CD4-positive, alpha-beta T cell treated with Interleukin-4 for 1 hour (primary cell): ENCODE measurements at regions not wholly inside any gene's neighbourhood (a gene's known extent, or its start where the extent isn't known, plus 50 kb on each side); places are given as distances from the start of the nearest gene placed in this dataset.
"Not testable (repeated sequence)": the region's sequence is repeated elsewhere in the genome, so short reads cannot be mapped to it uniquely, and the experiment has no call there.

Source experiments
- DNase-seq, 2 donors: peaks; one replicate each; pipeline ENCODE4 v3.0.0-alpha.2; 2020 to 2022

DNA sequence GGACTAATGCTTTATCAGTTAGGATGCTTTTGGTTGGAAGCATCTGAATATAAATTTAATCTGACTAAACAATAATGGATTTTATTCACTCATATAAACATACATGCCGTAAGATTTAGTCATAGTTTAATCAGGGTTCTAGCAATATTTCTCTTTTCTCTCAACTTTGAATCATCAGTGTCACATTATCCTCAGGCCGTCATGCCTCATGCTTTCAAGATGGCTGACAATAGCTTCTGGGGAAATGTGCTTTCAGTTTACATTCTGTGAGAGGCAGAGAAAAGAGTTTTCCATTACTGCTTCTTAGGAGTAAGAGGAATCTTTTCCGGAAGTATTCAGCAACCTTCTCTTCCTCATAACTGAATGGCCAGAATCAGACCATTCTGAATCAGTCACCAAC, 162.2 kb downstream of the GJA1 start:
- no peak for DNase-seq

DNA sequence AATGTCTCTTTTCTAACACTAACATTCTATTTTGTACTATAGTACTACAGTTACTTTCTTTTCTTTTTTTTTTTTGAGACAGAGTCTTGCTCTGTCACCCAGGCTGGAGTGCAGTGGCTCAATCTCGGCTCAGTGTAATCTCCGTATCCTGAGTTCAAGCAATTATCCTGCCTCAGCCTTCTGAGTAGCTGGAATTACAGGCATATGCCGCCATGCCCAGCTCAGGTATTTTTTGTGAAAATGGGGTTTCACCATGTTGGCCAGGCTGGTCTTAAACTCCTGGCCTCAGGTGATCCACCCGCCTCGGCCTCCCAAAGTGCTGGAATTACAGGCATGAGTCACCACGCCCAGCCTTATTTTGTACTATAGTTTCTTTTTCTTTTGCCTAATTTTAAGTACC, 163.9 kb downstream of the GJA1 start:
- not testable (repeated sequence) for DNase-seq

DNA sequence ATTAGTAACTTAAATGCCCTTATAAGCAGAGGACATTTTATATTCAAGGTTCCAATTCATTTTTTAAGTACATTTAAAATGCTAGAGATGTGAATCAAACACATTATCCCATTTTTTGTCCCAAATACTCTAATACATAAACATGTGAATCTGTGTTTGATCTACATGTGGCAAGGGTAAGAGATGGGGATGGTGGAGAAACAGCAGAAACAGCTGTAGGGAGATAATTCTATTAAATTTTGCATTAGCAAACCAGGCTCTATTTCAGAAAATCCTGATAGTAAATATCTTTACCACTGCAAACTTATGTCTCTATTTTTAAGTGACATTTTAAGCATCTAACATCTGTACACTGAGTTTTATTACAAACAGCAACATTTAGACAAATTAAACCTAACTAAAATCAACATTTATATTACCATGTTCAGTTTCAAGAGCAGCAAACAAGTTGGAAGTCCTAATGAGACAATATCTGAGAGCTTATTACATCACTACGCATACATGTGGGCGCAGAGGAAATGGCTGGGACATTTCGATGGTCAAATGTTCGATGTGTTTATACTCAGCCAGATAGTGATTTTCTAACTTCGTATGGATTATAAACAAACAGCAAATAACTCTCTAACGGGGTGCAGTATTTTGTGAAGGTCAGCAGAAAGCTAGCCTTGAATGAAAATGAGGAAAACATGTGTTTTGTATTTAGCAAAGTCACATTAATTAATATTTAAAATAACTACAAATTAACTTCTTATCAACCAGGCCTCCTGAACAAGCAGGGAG, 165.1 kb downstream of the GJA1 start:
- DNase-seq = no peak

DNA sequence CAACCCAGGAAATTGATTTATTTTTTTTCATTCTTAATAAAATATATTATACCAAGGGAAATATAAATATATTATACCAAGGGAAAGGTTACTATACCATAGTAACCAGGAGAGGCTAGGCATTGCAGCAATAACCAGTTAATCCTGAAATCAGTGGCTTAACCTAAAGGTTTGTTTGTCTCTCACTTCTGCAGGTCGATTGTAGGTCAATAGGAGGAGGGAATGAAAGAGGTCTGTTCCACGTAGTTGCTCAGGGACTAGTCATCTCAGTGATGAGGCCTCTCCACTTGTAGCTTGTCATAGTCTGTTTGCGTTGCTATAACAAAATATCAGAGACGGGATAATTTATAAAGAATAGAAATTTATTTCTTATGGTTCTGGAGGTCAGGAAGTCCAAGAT, 168.0 kb downstream of the GJA1 start:
- DNase-seq = no peak

DNA sequence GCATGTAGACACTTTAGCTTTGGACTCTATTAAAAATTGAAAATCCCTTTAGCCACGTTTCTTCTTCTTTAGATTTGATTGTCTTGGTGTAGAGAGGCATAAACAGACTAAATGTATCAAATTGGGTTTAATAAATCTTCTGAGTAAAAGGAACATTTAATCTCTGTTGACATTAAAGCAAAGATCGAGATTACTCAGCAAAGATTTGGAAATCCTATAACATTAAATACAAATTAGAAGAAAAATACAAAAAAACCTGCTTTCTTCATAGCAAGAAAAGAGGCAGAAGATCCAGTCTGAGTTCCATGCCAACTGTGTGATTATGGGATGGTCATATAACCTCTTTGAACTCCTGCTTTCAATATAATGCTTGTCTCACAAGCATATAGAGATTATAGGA, 172.3 kb downstream of the GJA1 start:
- DNase-seq = no peak

DNA sequence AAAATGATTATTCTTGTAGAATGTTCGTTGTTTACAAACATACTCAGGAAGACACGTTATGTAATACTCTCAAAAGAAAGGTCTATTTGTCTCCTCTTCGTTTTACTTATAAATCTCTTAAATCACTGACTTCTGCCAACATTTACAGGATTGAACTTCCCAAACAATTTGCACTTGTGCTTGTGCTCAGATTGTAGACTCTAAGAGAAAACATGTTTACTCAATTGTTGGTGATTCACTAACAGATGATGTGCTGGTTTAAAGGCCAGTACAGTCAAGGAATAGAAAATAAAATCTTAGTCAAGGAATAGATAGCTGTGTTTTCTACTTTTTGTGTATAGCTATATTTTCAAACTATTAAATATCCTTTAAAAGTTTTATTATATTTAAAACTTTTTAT, 172.8 kb downstream of the GJA1 start:
- DNase-seq = no peak

DNA sequence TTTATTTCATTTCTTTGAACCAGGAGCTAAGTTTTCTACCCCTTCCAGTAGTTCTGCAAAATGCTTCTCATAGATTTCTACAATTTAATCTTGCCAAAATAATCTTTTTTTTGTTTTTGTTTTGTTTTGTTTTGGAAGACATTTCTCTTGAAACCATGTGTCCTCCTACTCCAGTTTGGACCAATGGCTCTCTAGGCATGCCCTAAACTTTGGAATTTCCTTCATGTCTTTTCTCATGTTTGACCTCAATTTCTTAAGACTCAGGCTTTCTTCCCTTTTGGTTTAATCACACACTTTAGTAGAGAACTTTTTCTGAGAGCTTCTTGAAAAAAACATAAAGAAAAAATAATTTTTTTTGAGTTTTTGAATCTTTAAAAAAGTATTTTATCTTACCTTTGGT, 173.8 kb downstream of the GJA1 start:
- DNase-seq = no peak

DNA sequence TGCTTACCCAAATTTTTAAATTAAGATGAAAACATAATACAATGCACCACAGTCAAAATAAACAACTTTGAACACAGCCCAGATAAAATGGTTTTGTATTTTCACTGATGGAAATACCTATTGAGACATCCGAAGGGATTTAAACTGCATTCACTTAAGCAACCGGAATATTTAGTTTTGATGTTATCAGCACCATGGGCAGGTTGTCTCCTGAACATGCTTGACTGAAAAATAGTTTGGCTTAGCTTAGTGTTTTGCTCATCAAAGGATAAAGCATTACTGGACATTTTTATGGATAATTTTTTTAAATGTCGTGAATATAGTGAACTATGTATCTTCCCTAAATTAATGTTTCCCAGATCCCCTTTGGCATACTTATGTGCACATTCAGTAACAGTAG, 177.5 kb downstream of the GJA1 start:
- no peak for DNase-seq

DNA sequence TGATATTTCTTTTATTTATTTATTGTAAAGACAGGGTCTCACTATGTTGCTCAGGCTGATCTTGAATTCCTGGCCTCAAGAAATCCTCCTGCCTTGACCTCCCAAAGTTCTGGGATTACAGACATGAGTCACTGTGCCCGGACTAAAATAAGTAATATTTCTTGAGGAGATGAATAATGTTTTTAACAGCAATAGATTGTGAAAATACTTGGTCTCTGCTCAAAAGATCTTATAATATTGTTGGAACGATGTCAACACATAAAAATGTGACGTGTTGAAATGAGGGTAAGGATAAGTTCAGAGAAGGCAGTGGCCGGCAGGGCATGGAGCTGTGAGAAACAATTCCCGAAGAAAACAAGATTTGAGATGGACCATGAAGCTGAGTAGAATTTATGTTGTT, 178.7 kb downstream of the GJA1 start:
- no peak for DNase-seq

DNA sequence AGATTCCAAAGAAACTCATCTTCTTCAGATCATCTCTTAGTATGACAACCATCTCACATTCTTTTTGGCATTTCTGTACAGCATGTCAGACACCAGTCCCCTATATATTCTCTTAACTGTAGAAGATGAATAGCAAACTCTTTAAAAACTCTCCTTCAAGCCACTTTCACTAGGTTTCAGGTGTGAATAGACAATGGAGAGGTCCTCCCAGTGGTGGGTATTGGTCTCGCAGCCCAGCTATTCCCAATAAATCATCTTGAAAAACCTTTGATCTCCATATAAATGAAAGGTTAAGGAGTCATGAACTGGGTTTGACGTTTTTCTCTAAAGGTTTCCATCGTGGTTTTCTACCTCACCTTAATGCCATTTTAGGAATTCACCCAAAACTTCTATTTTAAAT, 180.0 kb downstream of the GJA1 start:
- DNase-seq = no peak

DNA sequence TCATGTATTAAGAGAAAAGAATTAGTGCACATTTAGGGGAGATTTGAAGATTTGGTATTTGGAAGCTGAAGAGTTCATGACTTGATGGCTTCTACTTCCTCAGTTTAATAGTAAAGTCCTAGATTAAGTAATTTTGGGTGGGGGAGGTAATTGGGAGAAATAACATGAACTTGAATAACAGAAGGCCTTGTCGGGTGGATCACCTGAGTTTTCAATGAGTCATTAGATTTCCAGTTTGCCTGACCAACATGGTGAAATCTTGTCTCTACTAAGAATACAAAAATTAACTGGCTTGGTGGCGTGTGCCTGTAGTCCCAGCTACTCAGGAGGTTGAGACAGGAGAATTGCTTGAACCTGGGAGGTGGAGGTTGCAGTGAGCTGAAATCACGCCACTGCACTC, 181.0 kb downstream of the GJA1 start:
- no peak for DNase-seq

DNA sequence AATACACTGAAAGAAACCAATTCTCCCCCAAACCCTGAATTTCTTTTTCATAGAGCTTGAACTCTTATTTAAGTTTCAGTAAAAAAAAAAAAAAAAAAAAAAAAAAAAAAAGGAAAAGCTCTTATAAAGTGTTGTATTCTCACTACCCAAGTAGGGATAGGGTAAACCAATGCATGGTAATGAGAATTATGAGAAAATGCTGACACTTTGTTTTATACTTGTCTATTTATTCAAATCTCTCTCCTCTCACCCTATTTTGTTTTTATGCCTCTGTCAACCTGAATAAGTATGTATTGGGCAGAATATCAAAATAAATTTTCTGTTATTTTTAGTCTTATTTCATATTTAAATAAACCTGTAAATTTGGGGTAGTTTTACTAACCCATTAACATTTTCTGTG, 181.9 kb downstream of the GJA1 start:
- DNase-seq = no peak

DNA sequence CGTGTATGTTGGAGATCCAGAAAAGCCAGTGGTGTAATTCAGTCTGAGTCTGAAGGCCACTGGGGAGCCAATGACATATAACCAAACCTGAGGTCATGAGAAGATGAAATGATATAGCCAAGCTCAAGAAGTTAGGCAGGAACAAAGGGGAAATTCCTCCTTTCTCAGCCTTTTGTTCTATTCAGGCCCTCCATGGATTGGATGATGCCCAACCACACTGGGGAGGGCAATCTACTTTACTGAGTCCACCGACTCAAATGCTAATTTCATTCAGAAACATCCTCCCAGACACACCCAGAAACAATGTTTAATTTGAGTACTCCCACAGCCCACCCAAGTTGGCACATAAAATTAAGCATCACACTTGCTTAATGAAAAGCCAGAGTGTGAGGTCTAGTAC, 183.6 kb downstream of the GJA1 start:
- DNase-seq = no peak

DNA sequence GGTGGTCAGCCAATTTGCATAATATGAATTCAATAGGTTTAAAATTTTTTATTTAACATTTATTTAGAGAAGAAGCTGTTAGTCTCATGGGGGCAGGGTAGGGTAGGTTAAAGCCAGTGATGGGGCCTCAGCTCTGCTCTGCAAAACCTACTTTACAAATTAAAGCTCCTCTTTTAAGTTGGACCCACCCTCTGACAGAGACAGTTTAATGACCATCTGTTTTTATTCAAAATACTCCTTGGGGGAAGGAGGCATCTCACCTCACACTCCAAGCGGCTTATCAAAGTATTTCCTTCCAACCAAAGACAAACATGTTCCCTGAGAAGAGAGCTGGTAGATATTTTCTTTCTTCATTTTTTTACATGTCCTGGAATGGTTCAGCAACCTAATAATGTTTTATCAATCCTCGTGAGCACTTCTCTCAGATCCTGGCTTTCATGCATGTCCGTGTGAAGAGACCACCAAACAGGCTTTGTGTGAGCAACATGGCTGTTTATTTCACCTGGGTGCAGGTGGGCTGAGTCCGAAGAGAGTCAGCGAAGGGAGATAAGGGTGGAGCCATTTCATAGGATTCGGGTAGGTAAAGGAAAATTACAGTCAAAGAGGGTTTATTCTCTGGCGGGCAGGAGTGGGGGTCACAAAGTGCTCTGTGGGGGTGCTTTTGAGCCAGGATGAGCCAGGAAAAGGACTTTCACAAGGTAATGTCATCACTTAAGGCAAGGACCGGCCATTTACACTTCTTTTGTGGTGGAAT, 184.7 kb downstream of the GJA1 start:
- DNase-seq = no peak

DNA sequence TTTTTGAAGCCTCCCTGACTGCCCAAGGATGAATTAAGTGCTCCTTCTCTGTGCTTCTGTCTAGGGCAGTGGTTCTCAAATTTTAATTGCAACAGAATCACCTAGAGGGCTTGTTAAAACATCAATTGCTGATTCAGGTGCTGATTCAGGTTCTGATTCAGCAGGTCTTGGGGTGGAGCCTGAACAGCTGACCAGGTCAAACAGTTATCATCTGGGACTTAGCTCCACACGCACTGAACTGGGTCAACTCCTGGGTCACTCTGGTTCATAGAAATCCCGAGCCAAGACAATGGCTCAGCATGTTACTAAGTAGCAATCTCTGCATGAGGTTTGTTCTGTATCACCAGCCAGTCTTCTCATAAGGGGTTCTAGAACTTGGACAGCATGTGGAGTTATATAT, 192.3 kb downstream of the GJA1 start:
- DNase-seq = no peak

DNA sequence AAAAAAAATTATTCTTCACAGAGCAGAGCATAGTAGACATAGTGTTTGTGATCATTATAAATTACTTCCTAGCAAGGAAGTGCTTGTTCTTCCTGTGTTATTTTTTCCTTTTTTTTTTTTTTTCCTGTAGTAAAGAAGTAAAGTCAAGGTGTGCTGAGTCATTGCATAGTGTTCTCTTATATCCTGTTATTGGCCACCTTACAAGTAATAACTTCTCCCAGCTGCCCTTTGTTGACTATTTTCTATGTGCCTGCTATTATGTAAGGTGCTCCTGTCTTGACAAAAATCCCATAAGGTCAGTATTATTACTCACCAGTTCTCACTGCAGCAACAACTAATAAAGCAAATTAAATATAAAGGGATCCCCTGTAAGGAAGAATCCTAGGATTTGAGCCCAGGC, 195.3 kb downstream of the GJA1 start:
- DNase-seq = no peak

DNA sequence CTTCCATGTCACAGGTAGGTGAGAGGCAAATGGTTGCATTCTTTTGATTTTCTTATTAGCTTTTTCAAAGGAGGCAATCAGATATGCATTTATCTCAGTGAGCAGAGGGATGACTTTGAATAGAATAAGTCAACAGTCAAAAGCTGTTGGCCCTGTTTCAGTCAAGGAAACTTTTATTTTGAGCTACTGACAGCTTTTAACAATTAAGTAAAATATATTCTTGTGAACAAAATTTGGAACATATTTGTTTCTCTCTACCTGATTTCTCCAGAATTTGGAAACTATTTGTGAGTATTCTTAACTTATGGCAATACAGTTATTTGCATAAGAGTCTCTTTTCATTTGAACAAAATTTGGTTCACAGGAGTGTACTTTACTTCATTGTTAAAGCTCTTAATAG, 196.3 kb downstream of the GJA1 start:
- not testable (repeated sequence) for DNase-seq

DNA sequence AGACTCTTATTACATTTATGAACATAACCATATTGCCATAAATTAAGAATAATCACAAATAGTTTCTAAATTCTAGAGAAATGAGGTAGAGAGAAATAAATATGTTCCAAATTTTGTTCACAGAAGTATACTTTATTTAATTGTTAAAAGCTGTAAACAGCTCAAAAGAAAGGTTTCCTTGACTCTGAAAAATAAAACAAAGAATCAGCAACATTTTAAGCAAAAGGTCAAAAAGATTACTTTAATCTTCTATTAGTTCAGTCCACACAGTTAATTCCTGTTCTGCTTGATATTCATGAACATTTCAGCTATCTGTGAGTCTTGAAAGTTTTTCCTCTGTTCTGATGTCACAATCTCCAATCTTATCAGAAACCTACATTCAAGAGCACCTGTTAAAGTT, 197.9 kb downstream of the GJA1 start:
- no peak for DNase-seq

DNA sequence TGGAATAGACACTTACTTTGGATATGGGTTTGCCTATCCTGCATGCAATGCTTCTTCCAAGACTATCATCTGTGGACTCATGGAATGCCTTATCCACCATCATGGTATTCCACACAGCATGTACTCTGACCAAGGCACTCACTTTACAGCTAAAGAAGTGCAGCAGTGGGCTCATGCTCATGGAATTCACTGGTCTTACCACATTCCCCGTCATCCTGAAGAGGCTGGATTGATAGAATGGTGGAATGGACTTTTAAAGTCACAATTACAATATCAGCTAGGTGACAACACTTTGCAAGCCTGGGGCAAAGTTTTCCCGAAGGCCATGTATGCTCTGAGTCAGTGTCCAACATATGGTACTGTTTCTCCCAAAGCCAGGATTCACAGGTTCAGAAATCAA, 199.1 kb downstream of the GJA1 start:
- not testable (repeated sequence) for DNase-seq

DNA sequence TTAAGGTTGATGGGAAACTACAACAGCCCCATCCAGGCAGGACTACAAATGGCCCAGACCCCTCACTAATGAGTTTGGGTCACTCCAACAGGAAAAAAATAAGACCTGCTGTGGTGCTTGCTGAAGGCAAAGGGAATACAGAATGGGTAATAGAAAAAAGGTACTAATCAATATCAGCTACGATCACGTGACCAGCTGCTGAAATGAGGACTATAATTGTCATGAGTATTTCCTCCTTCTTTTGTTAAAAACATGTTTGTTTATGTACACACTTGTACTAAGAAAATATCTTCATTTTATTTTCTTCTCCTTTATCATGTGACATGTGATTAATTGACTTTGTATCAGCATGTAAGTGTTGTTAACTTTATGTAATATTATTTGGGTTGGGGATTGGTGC, 199.9 kb downstream of the GJA1 start:
- DNase-seq = no peak

DNA sequence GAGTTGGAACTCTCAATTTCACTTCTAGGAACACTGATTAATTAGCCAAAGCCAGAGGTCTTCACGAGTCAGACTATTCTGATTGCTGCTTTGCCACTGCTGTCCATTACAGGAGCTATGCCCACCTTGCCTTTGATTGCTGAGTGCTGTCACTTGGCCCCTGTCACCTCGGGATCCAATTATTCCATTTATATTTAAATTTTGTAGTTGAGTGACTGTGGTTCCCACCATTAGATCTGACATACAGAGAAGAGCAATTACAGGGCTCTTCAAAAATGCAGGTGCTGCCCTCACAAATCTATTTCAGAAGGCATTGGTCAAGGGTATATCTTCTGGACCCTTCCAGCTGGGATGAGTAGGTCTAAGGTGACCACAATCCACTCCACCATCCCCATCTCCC, 200.8 kb downstream of the GJA1 start:
- not testable (repeated sequence) for DNase-seq

DNA sequence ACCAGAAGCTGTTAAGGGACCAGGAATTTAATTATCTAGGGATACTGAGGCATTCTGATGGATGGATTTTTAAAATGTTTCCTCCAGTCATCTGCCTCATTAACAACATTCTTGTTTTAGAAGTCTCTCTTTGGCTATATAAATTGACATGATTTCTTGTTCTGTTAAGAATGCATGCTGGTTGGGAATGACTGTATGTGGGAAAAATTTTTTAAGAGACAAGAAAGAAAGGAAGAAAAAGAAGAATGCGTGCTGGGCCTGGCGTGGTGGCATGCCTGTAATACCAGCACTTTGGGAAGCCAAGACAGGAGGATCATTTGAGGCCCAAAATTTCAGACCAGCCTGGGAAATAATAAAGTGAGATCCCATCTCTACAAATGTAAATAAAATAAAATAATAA, 203.6 kb downstream of the GJA1 start:
- no peak for DNase-seq

DNA sequence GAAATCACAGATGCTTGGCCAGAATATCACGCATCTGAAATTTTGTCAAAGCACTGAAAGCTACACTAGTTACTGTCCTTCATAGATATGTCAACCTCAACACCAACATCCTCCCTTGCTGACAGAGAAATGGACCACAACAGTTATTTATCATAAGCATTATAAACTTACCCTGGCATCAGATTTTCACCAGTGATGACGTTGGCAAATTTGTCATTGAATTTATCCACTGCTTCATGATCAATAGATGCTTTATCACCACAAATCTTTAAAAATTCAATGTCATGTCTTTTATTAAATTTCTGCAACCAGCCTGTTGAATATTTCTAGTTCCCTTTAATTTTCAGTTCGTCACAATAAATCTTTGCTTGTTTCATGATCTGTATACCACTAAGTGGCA, 205.7 kb downstream of the GJA1 start:
- no peak for DNase-seq

DNA sequence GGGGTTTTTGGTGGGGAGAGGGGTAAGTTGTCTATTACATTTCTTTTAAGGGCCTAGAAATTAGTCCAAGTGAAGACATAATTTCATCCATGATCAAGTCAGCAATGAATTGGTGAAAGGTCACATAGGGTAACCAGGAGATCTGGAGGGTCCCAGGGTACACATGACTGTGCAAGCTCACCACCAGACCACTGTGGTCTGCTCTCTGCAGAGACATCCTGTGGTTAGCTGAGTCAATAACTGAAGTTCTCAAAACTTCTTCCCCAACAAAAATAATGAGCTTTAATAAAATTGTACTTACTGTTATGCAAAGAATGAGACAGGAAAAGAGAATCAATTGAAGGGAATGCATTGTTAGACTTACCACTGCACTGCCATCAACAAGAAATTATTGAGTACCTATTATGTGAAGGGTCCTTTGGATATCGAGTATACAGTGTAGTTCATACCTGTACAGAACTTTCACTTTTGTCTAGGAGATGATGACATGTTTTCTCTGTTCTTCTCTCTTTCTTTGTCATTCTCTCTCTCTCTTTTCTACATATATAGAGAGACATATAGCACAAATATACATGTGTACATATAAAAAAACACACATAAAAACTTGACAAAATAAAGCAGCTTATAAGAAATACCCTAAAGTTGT, 209.8 kb downstream of the GJA1 start:
- no peak for DNase-seq
